ENCODE measurements at regions not wholly inside any gene's neighbourhood (a gene's known extent, or its start where the extent isn't known, plus 50 kb on each side); places are given as distances from the start of the nearest gene placed in this dataset.
"Not testable (repeated sequence)": the region's sequence is repeated elsewhere in the genome, so short reads cannot be mapped to it uniquely, and the experiment has no call there.

DNA sequence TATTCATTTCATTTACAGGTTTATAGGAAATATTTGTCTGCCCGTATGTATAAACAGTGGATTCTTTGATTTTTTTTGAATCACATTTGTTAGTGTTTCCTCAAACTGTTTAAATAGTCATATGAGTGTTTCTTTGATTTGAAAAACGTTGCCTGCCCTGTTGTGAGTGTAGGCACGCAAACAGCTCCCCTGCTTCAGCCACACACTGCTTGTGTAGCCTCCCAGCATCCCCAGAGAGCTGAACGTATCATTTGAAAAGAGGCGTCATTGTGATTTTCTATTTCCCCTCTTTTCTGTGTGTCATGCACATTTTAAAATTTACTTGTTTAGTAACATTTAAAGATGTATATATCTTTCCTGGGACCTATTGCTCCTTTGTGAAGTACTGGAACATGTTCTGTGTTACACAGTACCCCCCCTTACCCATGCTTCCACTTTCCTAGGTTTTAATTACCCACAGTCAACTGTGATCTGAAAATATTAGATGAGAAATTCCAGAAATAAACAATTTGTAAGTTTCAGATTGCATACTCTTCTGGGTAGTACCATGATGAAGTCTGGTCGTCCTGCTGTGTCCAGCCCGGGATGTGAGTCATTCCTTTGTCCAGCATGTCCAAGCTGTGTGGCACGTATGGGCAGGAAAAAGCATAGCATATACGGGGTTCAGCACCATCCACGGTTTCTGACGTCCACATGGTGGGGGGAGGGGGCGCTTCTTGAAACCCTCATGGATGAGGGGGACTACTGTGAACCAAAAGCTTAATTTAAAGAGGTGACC lies 78.7 kb downstream of the NPIPB11 start:
- not testable (repeated sequence) for DNase-seq

DNA sequence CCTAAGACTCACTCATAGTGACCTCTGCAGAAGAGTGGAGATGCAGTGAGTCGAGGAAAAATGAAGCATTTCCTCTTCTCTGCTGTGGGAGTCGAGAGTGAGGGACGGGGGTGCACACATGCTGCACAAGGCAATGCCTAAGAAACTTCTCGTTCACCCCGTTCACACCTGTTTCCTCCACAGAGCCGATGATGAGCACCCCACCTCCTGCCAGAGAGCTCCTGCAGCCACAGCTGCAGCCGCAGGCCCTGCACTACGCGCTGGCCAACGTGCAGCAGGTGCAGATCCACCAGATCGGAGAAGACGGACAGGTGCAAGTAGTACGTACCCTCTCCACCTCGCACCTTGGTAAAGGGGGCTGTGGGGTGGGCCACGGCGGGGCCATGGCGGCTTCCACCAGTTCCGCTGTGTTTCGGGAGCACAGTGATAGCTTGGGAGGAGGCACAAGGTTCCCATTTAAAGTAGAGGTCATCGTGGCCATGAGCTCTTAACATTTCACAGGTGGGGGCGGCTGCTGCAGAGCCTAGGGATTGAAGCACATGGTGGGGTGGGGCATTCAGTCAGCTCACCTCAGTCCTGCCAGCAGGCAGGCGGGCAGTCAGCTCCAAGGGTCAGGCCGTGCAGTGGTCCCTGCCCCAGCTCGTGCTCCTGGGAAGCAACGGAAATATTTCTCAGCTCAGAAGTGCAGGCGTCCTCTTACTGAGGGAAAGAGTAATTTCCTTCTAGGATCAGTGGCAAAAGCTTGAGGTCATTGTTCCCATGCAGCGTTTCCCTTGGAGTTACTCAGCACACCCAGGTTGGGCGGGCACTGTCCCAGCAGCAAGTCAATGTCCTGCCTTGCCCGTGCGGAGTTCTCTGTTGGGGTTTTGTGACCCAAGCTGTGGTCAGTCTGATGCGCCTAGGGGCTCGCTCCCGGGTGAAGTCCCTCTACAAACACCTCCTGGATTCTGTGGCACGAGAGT lies 80.1 kb downstream of the NPIPB11 start:
- DNase-seq: not testable (repeated sequence)

DNA sequence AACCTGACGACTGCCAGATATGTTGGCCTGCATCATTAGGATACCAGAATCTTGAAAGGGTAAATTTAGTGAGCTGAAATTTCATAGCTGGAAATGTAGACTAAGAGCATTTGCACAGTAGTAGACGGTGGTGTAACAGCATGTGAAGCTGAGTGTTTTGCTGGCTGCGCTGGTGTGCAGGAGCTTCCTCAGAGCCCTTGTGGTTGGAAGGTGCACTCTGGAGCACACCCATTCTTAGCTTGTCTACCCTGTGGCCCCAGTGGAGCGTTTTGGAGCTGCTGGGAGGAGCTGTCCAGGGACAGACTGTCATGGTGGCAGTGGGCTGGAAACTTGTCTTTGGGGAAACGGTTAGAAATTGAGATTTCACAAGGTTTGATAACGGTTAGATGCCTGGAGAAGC lies 82.8 kb downstream of the NPIPB11 start:
- not testable (repeated sequence) for DNase-seq

- no peak for DNase-seq
Measured at GRCh38 chr16:29321585-29321984, 84.9 kb downstream of the NPIPB11 start.

- no peak for DNase-seq
Measured at GRCh38 chr16:29321000-29321393, 85.5 kb downstream of the NPIPB11 start.

DNA sequence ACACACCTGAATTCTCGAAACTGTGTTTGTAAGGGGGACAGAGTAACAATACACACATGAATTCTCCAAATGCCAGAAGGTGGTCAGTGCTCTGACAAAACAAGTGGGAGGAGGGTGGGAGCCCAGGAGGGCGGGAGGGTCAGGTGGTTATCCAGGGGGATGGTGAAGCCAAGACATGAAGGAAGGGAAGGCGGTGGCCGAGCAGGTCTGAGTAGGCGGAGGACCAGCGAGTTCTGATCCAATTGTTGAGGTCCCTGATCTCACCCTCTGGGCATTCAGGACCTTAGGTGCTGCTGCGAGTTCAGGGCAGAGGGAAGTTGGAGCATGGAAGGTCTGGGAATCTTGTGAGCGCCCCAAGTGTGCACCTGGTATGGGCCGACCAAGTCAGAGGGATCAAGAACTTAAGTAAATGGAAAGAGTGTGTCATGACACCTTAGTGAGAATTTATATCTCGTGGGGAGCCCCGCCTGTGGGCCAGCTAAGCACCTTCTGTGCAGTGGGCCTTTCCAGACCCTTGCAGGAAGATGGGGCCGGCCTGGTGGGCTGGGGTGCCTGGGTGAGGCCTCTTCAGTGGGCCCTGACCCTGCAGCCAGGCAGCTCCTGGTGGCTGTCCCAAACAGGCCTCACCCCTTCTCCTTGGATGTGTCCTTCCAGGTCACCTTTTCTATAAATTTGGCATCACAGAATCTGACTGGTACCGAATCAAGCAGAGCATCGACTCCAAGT lies 86.1 kb downstream of the NPIPB11 start:
- DNase-seq: no peak

DNA sequence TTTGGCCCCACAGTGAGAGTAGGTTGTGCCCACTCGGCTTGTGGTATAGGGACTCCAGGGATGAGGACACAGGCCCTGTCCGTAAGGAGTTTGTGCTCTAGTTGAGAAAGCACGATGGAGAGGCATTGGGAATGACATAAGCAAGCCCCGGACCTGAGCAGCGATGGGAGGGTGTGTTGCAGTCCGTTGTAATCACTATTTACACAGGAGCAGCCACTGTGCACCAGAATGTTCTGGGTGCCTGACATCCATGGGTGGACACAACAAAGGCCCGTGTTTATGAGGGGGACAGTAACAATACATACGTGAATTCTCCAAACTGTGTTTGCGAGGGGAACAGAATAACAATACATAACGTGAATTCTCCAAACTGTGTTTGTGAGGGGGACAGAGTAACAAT lies 86.8 kb downstream of the NPIPB11 start:
- no peak for DNase-seq

GRCh38 chr16:29318561-29318968 lies 87.9 kb downstream of the NPIPB11 start:
- DNase-seq: not testable (repeated sequence)

DNA sequence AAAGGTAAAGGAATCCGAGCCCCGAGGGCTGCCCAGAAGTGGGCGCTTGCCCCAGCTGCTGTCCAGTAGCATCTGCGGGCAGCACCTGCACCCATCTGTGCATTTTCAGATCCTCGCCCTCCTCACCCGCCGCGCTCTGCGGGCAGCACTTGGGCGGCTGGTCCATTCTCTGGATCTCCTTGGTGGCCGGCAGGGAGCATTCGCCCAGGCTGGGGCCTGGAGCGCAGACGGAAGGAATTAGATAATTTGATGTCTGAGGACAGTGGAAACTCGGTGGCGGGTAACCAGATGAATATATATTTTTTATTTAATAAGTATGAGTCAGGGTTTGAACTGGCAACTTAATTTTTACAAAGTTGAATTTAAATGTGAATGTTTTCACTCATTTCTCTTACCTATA lies 88.5 kb downstream of the NPIPB11 start:
- no peak for DNase-seq

DNA sequence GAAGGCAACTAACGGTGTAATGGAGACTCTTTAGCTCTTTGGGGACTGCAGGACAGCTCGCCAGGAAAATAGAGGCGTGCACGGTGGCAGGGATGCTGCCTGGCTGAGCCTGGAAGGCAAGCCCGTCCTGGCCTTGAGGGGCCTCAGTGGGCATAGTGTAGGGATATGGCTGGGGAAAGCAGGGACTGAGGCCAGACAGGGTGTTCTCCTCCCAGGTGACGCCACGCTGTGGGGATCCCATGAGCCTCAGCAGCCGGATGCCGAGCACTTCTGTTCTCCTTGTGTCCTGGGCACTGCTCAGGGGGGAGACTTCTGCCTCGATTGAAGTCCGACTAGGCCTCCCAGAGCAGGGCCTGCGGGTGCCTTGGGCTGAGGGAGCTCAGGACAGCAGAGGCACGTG lies 89.2 kb downstream of the NPIPB11 start:
- no peak for DNase-seq

- DNase-seq: peak; percentile 74
Measured at GRCh38 chr16:29316761-29317183, 89.7 kb downstream of the NPIPB11 start.

DNA sequence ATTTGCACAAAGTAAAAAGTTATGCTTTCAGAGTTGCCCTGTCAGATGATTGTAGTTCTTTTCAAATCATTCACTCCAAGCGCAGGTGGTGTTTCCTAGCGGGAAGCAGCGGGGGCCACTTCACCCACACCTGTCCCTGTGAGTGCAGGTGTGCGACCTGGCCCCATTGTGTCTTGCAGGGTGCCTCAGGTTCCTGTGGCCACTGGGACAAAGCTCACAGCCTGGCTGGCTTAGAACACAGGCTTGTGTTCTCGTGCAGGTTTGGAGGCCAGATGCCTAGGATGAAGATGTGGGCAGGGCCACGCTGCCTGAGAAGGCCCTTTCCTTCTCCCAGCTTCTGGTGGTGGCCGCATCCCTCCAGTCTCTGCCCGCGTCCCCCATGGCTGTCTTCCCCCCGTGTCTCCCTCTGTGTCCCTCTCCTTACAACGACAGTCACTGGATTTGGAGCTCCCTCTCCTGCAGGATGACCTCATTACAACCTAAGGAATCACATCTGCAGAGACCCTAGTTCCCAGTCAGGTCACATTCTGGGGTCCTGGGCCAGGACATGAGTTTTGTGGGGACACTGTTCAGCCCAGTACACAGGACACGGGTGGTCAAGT lies 90.5 kb downstream of the NPIPB11 start:
- DNase-seq: peak; percentile 89

DNA sequence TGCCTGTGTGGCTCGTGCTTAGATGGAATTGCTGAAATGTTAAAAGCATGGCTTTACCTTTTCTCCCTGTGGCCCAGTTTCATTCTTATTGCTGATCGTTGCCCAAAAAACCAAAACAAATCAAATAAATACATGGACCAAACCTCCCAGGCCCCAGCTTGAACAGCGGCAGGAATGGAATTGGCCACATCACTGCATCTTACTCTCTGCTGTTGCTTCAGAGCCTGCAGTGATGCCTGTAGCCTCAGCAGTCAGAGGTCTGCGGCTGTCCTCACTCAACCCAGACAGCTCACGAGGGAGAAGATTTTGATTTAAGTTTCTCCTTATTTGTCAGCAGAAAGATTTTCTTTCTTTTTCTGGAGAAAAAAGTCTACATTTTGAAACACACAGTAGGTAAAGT lies 91.5 kb downstream of the NPIPB11 start:
- DNase-seq: no peak

- DNase-seq: no peak
Measured at GRCh38 chr16:29314292-29314934, 92.1 kb downstream of the NPIPB11 start.

GRCh38 chr16:29313559-29314048 lies 92.9 kb downstream of the NPIPB11 start:
- DNase-seq: no peak

GRCh38 chr16:29312835-29313558 lies 93.5 kb downstream of the NPIPB11 start:
- peak; percentile 91 for DNase-seq

DNA sequence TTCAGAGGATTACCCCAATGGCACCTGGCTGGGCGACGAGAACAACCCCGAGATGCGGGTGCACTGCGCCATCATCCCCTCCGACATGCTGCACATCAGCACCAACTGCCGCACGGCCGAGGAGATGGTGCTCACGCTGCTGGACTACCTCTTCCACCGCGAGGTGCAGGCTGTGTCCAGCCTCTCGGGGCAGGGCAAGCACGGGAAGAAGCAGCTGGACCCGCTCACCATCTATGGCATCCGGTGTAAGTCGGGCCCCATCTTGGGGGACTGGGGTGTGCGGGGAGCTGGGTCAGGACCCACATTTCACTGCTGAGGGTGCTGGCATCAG lies 94.2 kb downstream of the NPIPB11 start:
- not testable (repeated sequence) for DNase-seq

DNA sequence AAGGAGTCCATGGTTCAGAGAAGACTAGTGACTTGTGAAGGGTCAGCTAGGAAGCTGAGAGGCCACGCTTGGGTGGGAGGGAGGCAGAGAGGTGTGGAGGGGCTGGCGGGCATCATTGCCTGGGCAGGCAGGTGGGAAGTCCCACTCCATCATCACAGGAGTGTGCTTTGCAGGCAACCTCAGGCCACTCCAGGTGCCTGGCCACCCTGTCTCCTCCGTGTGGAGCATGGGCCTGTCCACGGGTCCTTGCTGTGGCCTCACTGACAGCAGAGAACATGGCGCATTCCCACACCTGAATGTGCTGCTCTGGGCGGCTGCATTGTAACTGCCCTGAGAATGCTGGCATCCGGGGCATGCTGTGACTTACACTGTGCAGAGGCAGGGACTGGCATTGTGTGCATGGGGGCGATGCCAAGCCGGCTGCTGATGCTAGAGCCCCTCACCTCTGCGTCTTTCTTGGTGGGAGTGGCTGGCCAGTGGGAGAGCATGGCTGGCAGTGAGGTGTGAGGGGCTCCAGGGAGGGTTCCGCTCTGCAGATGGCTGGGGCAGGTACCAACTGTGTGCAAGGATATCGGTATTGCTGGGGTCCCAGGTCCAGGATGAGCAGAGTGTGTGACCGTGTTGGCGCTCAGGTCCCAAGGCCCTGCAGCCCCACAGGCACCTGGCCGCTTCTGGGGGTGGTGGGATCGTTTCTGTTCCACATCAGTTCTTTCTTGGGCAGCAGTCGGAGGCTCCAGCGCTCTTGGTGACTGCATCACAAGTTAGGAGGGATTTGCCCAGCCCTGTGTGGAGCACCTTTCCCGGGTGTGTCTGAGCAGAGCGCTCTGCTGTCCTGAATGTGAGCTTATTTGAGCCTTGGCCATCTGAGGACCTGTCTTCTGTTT lies 94.8 kb downstream of the NPIPB11 start:
- DNase-seq: no peak

GRCh38 chr16:29310852-29311314 lies 95.6 kb downstream of the NPIPB11 start:
- DNase-seq: no peak

DNA sequence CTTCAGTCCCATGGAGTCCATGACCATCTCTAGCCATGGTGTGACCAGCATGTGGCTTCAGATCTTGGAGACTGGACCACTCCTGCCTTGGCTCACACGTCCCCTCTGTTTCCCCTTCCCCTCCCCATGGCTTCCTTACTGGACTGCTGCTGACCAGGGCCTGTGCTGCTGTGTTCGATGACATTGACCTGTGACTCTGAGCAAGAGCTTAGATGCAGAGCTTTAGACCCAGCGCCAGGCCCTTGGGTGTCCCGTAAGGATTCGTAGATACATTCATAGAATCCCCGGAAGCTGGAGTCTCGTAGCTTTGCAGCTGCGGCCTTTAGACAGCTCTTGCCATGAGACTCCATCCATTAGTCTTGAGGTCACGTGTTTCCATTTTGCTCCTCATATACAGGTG lies 96.3 kb downstream of the NPIPB11 start:
- not testable (repeated sequence) for DNase-seq
